HPDE6-E6E7 (cell line): ENCODE measurements at regions not wholly inside any gene's neighbourhood (a gene's known extent, or its start where the extent isn't known, plus 50 kb on each side); places are given as distances from the start of the nearest gene placed in this dataset.

Experiments used
- DNase-seq: peaks from one replicate; pipeline ENCODE4 v3.0.0; 2011; ENCODE audit warnings: missing footprints; ENCODE audit errors: extremely low spot score

DNA sequence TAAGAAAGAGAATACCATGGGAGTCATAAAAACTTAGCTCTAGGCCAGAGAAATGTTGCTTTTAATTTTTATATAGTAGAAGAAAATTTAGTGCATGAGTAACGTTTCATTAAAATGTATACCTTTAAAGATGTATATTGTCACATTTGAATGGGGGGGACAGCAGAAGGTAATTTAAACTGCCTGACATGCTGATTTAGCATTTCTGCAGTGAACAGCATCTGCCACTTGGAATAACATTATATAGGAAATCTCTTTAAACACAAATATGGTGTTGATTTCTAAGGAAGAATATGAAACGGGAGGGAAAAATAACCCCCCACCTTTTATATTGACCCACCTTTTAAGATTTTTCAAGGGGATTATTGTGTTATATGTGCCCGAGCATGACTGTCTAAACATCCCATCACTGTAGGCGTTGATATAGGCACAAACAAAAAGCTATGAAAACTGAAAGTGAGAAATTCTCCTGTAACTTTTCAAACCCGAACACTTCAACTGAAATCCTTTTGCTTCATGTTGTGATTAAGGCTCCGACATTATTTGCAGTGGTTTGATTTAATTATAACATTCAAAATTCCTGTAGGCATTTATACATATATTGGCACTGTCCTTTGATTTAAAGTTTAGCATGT, 244.7 kb upstream of the CELF2 start:
- no peak for DNase-seq

- no peak for DNase-seq
These were observed 243.3 kb upstream of the CELF2 start for GRCh38 chr10:10774416-10774815.

- DNase-seq = no peak
These were observed 241.3 kb upstream of the CELF2 start for GRCh38 chr10:10776363-10776762.

- DNase-seq = no peak
These were observed 240.4 kb upstream of the CELF2 start for GRCh38 chr10:10777279-10777678.

- no peak for DNase-seq
These were observed 239.9 kb upstream of the CELF2 start for GRCh38 chr10:10777723-10778122.

DNA sequence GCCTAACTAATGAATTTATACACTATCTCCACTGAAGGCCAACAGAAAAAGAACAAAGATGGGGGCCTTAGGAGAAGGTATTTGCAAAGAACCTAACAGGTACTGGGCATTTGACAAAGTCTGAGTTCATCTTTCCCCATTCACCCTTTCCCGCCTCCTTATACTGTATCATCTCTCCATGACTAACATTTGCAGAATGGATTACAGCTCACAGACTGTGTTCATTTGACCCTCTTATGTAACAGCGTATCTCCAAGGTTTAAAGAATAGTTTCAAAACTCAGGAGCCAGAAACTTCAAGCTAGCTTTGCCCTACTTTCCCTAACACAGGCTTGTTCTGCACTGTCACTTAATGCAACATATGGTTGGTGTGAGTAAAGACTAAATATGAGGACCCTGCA, 238.7 kb upstream of the CELF2 start:
- no peak for DNase-seq

DNA sequence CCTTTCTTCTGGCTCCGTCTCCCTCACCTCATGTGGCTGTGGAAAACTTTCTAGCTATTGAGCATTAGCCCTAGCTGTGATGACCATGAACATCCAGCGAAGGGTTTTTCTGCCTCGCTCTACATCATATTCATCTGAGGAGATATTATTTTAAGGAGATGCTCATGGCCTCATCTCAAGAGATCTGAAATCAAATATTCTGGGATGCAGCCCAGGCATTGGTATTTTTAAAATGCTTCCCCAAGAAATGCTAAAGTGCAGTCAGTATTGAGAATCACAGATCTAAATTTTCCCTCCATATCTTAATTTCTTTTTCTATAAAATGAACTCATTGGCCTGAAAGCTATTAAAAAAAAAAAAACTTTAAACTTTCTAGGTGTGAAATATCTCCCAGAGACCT, 238.2 kb upstream of the CELF2 start:
- no peak for DNase-seq

DNA sequence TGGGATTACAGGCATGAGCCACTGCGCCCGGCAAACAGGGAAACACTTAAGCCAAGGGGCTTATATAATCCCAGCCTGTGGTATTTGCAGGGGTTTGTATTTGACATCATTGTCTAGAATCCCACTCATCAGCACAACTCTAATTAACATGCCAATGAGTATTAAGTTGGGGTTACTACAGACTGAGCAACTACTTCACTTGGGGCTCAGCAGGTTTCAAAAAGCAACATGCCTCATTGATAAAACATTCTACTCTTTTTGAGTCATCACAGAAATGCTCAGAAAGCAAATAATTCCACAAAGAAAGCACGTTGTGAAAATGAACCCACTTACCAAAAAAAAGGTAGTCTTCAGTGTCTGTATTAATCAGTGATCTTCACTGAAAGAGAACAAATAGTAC, 236.9 kb upstream of the CELF2 start:
- DNase-seq = no peak

DNA sequence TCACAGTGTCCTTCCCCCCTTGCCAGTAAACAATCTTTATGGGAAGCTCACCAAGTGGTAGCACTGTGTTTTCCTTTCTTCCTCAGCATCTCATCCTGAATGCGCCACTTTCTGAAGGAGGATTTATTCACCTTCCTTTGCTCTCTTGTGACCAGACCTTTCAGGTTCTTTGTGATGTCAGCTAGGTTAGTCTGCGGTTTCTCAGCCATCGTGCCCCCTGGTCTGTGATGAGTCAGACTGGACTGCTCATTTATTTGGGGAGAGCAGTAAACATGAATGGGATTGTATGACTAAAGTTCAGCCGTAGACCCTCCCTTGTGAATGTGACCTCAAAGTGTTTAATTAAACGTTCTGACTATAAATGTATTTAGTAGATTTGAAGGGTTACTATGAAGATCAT, 235.1 kb upstream of the CELF2 start:
- DNase-seq = no peak

- DNase-seq = no peak
These were observed 232.0 kb upstream of the CELF2 start for GRCh38 chr10:10785627-10786026.

DNA sequence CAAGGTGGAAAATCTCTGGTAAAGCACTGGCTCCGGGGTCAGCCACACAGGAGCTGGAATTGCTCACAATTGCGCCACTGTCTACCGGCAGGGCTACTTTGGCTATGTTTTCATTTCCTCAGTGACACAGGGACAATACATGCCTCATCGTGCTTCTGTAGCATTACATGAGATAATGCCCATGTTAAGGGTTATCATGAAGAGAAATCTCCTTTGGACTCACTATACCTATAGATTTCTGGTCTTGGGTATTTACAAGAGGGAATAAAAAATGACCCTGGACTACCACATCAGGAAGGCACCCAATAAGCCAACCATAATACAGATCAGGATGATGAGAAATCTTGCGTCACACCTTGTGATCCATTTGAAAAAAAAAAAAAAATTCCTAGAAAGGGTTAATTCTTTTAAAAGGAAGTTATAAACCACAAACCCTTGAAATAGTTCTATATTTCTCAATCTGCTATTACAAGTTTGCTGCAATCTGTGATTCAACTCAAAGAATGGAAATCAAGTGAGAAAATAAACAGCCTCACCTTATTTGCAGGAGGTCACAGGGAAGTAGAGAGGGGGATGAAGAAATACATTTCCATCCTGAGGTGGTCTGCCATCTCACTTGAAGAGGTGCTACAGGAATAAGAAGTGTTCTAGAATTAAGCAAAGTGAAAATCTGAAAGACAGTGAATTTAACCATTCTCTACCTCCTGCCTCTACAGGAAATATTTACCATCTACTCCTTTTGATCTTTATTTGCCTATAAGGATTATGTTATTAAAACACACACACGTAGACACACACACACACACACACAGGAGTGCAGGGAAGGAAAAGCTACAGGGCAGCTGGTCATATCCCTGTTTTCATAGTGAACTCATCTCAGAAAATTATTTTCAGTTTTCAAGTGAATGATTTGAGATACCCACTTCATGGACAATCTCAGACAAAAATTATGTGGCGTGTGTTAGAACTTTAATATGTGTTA, 231.3 kb upstream of the CELF2 start:
- no peak for DNase-seq

DNA sequence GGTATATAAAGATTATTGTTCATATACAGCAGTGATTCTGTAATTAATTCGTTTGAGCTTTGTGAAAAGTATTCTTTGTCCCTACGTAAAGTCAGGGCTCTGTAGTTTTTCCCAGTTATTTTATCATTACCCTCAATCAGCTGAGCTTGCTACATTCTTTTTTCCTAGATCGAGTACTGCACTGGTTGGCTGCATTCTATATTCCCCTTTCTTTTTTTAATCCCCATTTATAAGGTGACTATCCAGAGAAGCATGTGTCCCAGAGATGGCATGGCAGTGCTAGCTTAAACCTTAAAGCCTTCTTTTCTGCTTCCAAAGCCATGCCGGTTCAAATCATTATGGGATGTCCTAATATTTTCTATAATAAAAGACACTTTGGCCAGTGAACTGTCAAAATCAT, 230.1 kb upstream of the CELF2 start:
- DNase-seq = no peak

DNA sequence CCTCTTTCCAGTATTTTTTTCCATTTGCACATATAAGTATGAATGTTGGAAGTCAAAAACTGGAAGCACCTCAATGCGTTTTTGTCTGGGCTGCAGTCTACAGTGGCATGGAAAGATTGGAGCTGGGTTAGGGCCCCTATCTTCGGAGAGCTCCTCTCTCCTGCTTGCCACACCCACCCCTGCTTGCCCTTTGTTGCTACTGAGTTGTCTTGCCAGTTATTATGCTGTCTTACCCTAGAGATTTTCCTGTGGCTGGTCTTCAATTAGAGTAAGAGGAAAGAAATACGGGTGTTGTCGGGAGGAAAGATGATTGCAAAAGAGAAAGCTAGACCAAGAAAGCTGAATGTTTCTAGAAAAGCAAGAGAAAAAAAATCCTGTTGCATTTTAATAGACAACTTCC, 228.9 kb upstream of the CELF2 start:
- DNase-seq = no peak

DNA sequence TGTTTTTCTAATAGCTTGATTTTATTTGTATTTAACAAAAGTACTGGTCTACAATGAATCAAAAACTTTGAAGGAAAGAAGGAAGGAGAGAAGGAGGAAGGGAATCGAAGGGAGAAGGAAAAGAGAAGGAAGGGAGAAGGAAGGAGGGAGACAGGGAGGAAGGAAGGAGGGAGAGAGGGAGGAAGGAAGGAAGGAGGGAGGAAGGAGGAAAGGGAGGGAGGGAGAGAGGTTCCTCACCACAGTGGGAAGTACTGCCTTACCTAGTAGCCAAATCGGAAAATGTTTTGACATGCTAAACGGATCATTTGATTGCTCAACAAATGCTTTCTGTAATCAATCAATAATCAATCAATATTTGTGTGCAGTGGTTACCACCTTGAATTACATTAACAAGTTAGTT, 225.8 kb upstream of the CELF2 start:
- DNase-seq = no peak

DNA sequence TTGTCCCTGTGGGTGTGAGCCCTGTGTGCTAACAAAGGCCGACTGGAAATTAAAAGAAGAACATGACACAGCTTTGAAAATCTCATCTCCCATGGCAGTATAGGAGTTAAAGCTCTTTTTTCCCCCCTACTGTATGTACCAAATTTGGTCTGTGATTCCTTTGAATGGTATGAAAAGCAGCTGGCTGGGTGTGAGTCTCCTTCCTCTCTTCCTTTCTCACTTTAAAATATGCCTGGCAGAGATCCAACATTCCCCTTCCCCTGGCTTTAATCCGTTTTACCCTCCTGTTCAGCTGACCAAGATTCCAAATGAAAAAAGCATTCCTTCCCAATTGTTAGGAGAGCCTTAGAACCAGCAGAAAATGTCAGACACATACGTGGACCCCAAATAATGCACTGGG, 225.0 kb upstream of the CELF2 start:
- no peak for DNase-seq

DNA sequence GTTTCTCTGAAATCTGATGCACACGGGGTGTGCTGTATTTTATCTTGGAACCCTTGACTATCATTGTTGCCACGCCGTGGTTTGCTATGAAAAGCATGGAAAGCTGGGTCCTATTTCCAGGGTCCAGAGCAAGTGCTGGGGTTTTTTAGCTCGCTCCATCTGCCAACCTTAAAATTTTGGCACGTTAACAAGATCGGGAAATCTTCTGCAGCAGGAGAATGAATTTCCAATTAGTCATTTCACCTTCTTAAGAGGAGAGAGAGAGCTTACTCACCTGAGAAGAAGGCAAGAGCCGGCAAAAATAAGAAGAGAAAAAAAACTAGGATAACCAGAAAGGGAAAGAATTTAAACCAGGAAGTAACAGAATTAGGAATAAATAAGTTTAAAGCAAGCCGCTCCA, 223.6 kb upstream of the CELF2 start:
- no peak for DNase-seq

DNA sequence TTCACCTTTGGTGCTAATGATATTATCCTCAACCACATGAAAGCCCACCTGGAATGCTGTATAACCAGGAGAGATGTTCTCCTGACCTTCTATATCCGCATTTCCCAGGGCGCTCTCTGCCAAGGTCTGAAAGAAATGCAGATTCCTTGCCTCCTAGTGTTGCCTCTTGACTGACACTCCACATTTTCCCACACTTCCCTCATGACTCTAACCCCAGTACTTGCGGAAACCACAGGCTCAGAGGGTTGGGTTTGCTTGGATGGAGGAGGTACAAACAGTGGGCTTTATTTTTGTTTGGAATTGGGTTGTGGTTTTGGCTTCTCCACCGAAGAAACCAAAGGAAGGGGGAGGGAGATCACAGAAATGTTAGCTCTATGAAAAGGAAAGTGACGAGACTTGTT, 222.9 kb upstream of the CELF2 start:
- DNase-seq = no peak

GRCh38 chr10:10796061-10796773, 221.5 kb upstream of the CELF2 start:
- no peak for DNase-seq

DNA sequence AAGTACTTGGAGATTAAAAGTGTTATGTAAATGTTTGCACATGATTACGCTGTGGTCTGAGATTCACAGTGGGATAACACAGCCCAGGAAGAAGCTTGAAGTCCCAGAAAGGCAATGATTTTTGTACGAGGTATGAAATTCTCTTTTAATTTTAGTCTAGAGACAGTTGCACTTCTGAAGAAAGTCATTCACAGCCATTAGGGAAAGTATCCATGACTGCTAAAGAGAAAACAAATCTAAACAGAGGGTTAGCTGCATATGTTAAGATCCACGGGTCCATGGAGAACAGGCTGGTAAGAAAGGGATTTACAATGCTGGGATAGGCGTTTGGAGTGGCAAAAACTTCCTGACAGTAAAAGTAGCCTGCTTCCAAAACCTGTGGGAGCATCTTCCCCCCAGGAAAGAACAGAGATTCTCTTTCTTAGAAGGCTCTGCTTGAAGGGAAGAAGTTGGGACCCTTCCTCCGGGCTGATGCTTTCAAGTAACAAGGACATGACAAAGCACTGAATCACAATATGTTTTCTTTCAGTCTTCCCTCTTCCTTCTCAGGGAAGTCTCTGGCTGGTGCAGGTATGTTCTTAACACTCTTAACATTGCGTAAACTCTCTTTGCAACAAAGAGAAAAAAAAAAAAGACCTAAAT, 220.8 kb upstream of the CELF2 start:
- no peak for DNase-seq

DNA sequence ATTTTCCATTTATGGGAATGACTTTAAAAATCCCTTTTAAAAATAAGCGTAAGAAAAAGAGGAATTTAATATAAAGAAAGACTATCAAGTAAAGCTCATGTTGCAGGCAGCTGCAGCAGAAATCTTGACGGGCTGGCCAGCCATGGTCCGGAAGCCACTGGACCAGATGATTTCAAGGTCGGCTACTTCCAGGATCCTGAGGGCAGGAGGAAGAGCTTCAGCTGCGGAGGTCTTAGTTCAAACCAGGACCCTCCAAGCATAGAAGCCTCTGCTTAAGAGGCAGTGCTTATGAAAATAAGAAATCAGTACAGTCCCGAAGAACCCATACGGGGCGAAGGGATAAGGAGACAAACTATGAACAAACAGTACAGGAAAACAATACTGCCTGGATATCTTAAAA, 220.2 kb upstream of the CELF2 start:
- DNase-seq = no peak

GRCh38 chr10:10798102-10798863, 219.4 kb upstream of the CELF2 start:
- DNase-seq = no peak

GRCh38 chr10:10798864-10799192, 218.8 kb upstream of the CELF2 start:
- no peak for DNase-seq
